WTC11 (cell line): ENCODE measurements at regions not wholly inside any gene's neighbourhood (a gene's known extent, or its start where the extent isn't known, plus 50 kb on each side); places are given as distances from the start of the nearest gene placed in this dataset.

Experiments
- ATAC-seq: fragments of 200-7000 bp; cut with Tn5 transposase; 2 replicates; pipeline ENCODE4 v1.10.0; 2021; ENCODE audit warnings: mild to moderate bottlenecking, moderate library complexity
- CTCF ChIA-PET: fragments of 300-600 bp; sonication (Branson Sonifier 250); formaldehyde crosslinking; loops from one replicate; lab custom pipeline; 2021; ENCODE audit warnings: antibody characterized with exemption; lab: Charles Lee
- POLR2A ChIA-PET: fragments of 350-600 bp; sonication (Branson Sonifier 250); formaldehyde crosslinking; loops from one replicate; lab custom pipeline; 2021; ENCODE audit warnings: antibody characterized with exemption; lab: Charles Lee
- DNase-seq: peaks from one replicate; pipeline ENCODE4 v3.0.0; 2021; ENCODE audit warnings: low spot score
- H3K27ac Mint-ChIP-seq: 2 replicates; pipeline ENCODE4 v1.8.0; 2021; ENCODE audit warnings: mixed read lengths
- H3K27me3 Mint-ChIP-seq: 2 replicates; pipeline ENCODE4 v1.8.0; 2021; ENCODE audit warnings: low read depth, mild to moderate bottlenecking, moderate library complexity, mixed read lengths
- H3K36me3 Mint-ChIP-seq: 2 replicates; pipeline ENCODE4 v1.8.0; 2021; ENCODE audit warnings: mixed read lengths
- H3K4me1 Mint-ChIP-seq: 2 replicates; pipeline ENCODE4 v1.8.0; 2022; ENCODE audit warnings: mixed read lengths
- H3K4me3 Mint-ChIP-seq: 2 replicates; pipeline ENCODE4 v1.8.0; 2021; ENCODE audit warnings: mild to moderate bottlenecking, moderate library complexity, mixed read lengths
- H3K9me3 Mint-ChIP-seq: 2 replicates; pipeline ENCODE4 v1.8.0; 2021; ENCODE audit warnings: mixed read lengths
- ATF1 ChIP-seq: sonication (generic); formaldehyde crosslinking; IDR thresholded peaks from 2 replicates; pipeline ENCODE4 v1.8.1; 2023; ENCODE audit warnings: mild to moderate bottlenecking, moderate library complexity, missing genetic modification reagents
- ATF2 ChIP-seq: sonication (generic); formaldehyde crosslinking; IDR thresholded peaks from 2 replicates; pipeline ENCODE4 v1.8.1; 2022; ENCODE audit warnings: low read depth, missing genetic modification reagents, borderline replicate concordance
- ATF3 ChIP-seq: sonication (generic); formaldehyde crosslinking; conservative IDR thresholded peaks from 2 replicates; pipeline ENCODE4 v1.8.1; 2022; ENCODE audit warnings: mild to moderate bottlenecking, missing genetic modification reagents
- CBFB ChIP-seq: sonication (generic); formaldehyde crosslinking; IDR thresholded peaks from 2 replicates; pipeline ENCODE4 v1.8.1; 2022; ENCODE audit warnings: mild to moderate bottlenecking, low read depth, missing genetic modification reagents
- CTCF ChIP-seq: fragments of 200-600 bp; IDR thresholded peaks from 2 replicates; pipeline ENCODE4 v1.8.0; 2022; ENCODE audit warnings: antibody characterized with exemption
- ELF4 ChIP-seq: sonication (generic); formaldehyde crosslinking; IDR thresholded peaks from 2 replicates; pipeline ENCODE4 v1.8.1; 2022; ENCODE audit warnings: low read depth, mild to moderate bottlenecking, moderate library complexity, missing genetic modification reagents
- ESRRA ChIP-seq: sonication (generic); formaldehyde crosslinking; IDR thresholded peaks from 2 replicates; pipeline ENCODE4 v1.8.1; 2022; ENCODE audit warnings: mild to moderate bottlenecking, missing genetic modification reagents, borderline replicate concordance
- FOXJ3 ChIP-seq: sonication (generic); formaldehyde crosslinking; IDR thresholded peaks from 2 replicates; pipeline ENCODE4 v1.9.0; 2021; ENCODE audit warnings: missing genetic modification reagents, mild to moderate bottlenecking, borderline replicate concordance
- GRHL2 ChIP-seq: fragments of 250-450 bp; sonication (Bioruptor Pico); IDR thresholded peaks from 2 replicates; pipeline ENCODE4 v1.8.0; 2022; ENCODE audit warnings: mild to moderate bottlenecking, moderate library complexity; ENCODE audit not compliant: insufficient replicate concordance, severe bottlenecking
- JUN ChIP-seq: sonication (generic); formaldehyde crosslinking; IDR thresholded peaks from 2 replicates; pipeline ENCODE4 v1.8.0; 2023; ENCODE audit warnings: mild to moderate bottlenecking, missing genetic modification reagents
- MXD4 ChIP-seq: fragments of 250-450 bp; sonication (Bioruptor Pico); IDR thresholded peaks from 2 replicates; pipeline ENCODE4 v1.8.0; 2021; ENCODE audit warnings: mild to moderate bottlenecking, moderate library complexity, borderline replicate concordance
- NR3C1 ChIP-seq: sonication (generic); formaldehyde crosslinking; conservative IDR thresholded peaks from 2 replicates; pipeline ENCODE4 v1.8.1; 2023; ENCODE audit warnings: low read depth, mild to moderate bottlenecking, missing genetic modification reagents
- RELA ChIP-seq: sonication (generic); formaldehyde crosslinking; IDR thresholded peaks from 2 replicates; pipeline ENCODE4 v1.8.1; 2022; ENCODE audit warnings: missing genetic modification reagents, mild to moderate bottlenecking, borderline replicate concordance
- RORB ChIP-seq: fragments of 250-450 bp; sonication (Bioruptor Pico); IDR thresholded peaks from 2 replicates; pipeline ENCODE4 v1.9.0; 2021; ENCODE audit warnings: mild to moderate bottlenecking
- SOX15 ChIP-seq: fragments of 250-450 bp; sonication (Bioruptor Pico); IDR thresholded peaks from 2 replicates; pipeline ENCODE4 v1.9.0; 2021; ENCODE audit warnings: mild to moderate bottlenecking
- TCF7 ChIP-seq: sonication (generic); formaldehyde crosslinking; IDR thresholded peaks from 2 replicates; pipeline ENCODE4 v1.8.0; 2022; ENCODE audit warnings: mild to moderate bottlenecking, low read depth, missing genetic modification reagents, moderate library complexity
- TP53 ChIP-seq: sonication (generic); formaldehyde crosslinking; IDR thresholded peaks from 2 replicates; pipeline ENCODE4 v1.8.1; 2023; ENCODE audit warnings: mild to moderate bottlenecking, missing genetic modification reagents
- USF2 ChIP-seq: sonication (generic); formaldehyde crosslinking; IDR thresholded peaks from 2 replicates; pipeline ENCODE4 v1.8.1; 2023; ENCODE audit warnings: mild to moderate bottlenecking, missing genetic modification reagents, moderate library complexity
- ZBTB43 ChIP-seq: sonication (generic); formaldehyde crosslinking; IDR thresholded peaks from 2 replicates; pipeline ENCODE4 v1.8.1; 2023; ENCODE audit warnings: mild to moderate bottlenecking, missing genetic modification reagents
- ZMAT4 ChIP-seq: fragments of 250-450 bp; sonication (Bioruptor Pico); IDR thresholded peaks from 2 replicates; pipeline ENCODE4 v1.9.0; 2021; ENCODE audit warnings: mild to moderate bottlenecking
- ZNF121 ChIP-seq: sonication (generic); formaldehyde crosslinking; IDR thresholded peaks from 2 replicates; pipeline ENCODE4 v1.8.0; 2023; ENCODE audit warnings: missing genetic modification reagents
- ZNF138 ChIP-seq: sonication (generic); formaldehyde crosslinking; conservative IDR thresholded peaks from 2 replicates; pipeline ENCODE4 v1.8.1; 2022; ENCODE audit warnings: mild to moderate bottlenecking, moderate library complexity, missing genetic modification reagents
- ZNF263 ChIP-seq: sonication (generic); formaldehyde crosslinking; IDR thresholded peaks from 2 replicates; pipeline ENCODE4 v1.8.1; 2022; ENCODE audit warnings: low read depth, mild to moderate bottlenecking, moderate library complexity, missing genetic modification reagents
- ZNF416 ChIP-seq: fragments of 250-450 bp; sonication (Bioruptor Pico); IDR thresholded peaks from 2 replicates; pipeline ENCODE4 v1.9.0; 2021; ENCODE audit warnings: mild to moderate bottlenecking, inconsistent platforms
- ZNF423 ChIP-seq: fragments of 250-450 bp; sonication (Bioruptor Pico); IDR thresholded peaks from 2 replicates; pipeline ENCODE4 v2.1.2; 2022; ENCODE audit warnings: mild to moderate bottlenecking, moderate library complexity
- ZNF671 ChIP-seq: fragments of 250-450 bp; sonication (Bioruptor Pico); IDR thresholded peaks from 2 replicates; pipeline ENCODE4 v1.8.0; 2021; ENCODE audit warnings: mild to moderate bottlenecking

GRCh38 chr11:80629466-80629865 lies 1188.6 kb upstream of the TENM4 start:
- ChIA-PET POLR2A (no interaction called here), CTCF (no interaction called here)
- H3K9me3 Mint-ChIP-seq = no peaks in the 10 kb centered on the region
- H3K4me1 Mint-ChIP-seq = peaks cover 17% of the 10 kb centered on the region
- H3K36me3 Mint-ChIP-seq = no peaks in the 10 kb centered on the region
- no peak overlapping the region for H3K4me3 Mint-ChIP-seq
- DNase-seq = no peak
- no peak overlapping the region for H3K27ac Mint-ChIP-seq
- no peak for TF ChIP-seq CBFB (CRISPR knock-in tag)
- TF ChIP-seq ZNF671 (CRISPR knock-in tag) = no peak
- no peak for TF ChIP-seq RELA (CRISPR knock-in tag)
- no peak for TF ChIP-seq GRHL2 (CRISPR knock-in tag)
- no peak for TF ChIP-seq FOXJ3 (CRISPR knock-in tag)
- TF ChIP-seq USF2 = no peak
- TF ChIP-seq JUN (CRISPR knock-in tag) = no peak
- no peak for TF ChIP-seq TCF7
- TF ChIP-seq, all 79 proteins: peak for 0
- no peak for ATAC-seq
- H3K27me3 Mint-ChIP-seq = no peaks in the 10 kb centered on the region

- no peaks in the 10 kb centered on the region for H3K36me3 Mint-ChIP-seq
- DNase-seq (no peak), ATAC-seq (no peak)
- no peaks in the 10 kb centered on the region for H3K9me3 Mint-ChIP-seq
- peaks cover 25% of the 10 kb centered on the region for H3K4me1 Mint-ChIP-seq
- H3K4me3 Mint-ChIP-seq = no peak overlapping the region
- no peak overlapping the region for H3K27ac Mint-ChIP-seq
- POLR2A ChIA-PET = no interaction called here
- H3K27me3 Mint-ChIP-seq = no peaks in the 10 kb centered on the region
- TF ChIP-seq RORB (CRISPR knock-in tag) (0 out of 2 replicates have a peak, but pooled peaks have one; percentile 46), MXD4 (CRISPR knock-in tag) (no peak), ZNF416 (CRISPR knock-in tag) (no peak)
- CTCF ChIA-PET = no interaction called here
These were observed 1186.5 kb upstream of the TENM4 start for GRCh38 chr11:80627364-80627763.

- no peak for ATAC-seq
- no peak for TF ChIP-seq USF2
- no peak for TF ChIP-seq ESRRA (CRISPR knock-in tag)
- no peak for TF ChIP-seq ELF4 (CRISPR knock-in tag)
- TF ChIP-seq NR3C1 = no peak
- no peak for TF ChIP-seq ZMAT4 (CRISPR knock-in tag)
- no peak for TF ChIP-seq ZNF121 (CRISPR knock-in tag)
- no peak for TF ChIP-seq TP53 (CRISPR knock-in tag)
- no peak for TF ChIP-seq ZNF263 (CRISPR knock-in tag)
- TF ChIP-seq ZNF423 (CRISPR knock-in tag) = no peak
- TF ChIP-seq ZBTB43 (CRISPR knock-in tag) = no peak
- TF ChIP-seq ATF3 (CRISPR knock-in tag) = no peak
- no peak for TF ChIP-seq ATF2 (CRISPR knock-in tag)
- TF ChIP-seq ATF1 (CRISPR knock-in tag) = no peak
- no peak for TF ChIP-seq ZNF138 (CRISPR knock-in tag)
- no peak for TF ChIP-seq TCF7
- no peak for TF ChIP-seq CTCF
- no peak for TF ChIP-seq SOX15 (CRISPR knock-in tag)
- TF ChIP-seq, all 79 proteins: peak for 0
- CTCF ChIA-PET = no interaction called here
- POLR2A ChIA-PET = no interaction called here
- no peak for DNase-seq
- no peak overlapping the region for H3K4me3 Mint-ChIP-seq
- no peaks in the 10 kb centered on the region for H3K9me3 Mint-ChIP-seq
- H3K27me3 Mint-ChIP-seq = no peaks in the 10 kb centered on the region
- H3K36me3 Mint-ChIP-seq = no peaks in the 10 kb centered on the region
- H3K4me1 Mint-ChIP-seq = peaks cover 24% of the 10 kb centered on the region
- H3K27ac Mint-ChIP-seq = no peak overlapping the region
These were observed 1185.9 kb upstream of the TENM4 start for GRCh38 chr11:80626721-80627120.
